ENCODE measurements at regions not wholly inside any gene's neighbourhood (a gene's known extent, or its start where the extent isn't known, plus 50 kb on each side); places are given as distances from the start of the nearest gene placed in this dataset.
A peak's percentile ranks its signal among the peaks of the same experiment; 100 is the strongest.

DNA sequence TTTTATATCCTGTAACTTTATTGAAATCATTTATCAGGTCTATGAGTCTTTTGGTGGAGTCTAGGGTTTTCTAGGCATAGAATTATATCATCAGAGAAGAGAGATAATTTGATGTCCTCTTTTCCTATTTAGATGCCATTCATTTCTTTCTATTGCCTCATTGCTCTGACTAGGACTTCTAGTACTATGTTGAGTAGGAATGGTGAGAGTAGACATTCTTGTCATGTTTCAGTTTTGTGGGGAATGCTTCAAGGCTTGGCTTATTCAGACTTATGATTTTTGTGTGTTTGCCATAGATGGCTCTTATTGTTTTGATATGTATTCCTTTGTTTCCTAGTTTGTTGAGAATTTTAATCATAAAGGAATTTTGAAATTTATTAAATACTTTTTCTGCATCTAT is 1078.3 kb downstream of the FAM181B start:
- in situ Hi-C loops (cut with MboI; ENCODE audit: low pct_unique_long_range_greater_than_20kb, low sequenced_read_pairs, unreplicated experiment), result no loop called here
- DNase-seq (ENCODE audit: low spot score), result no peak
- TF ChIP-seq CTCF (IDR thresholded peaks at IDR 0.05; ENCODE audit: extremely low read depth, insufficient read depth, missing control alignments), result no peak

DNA sequence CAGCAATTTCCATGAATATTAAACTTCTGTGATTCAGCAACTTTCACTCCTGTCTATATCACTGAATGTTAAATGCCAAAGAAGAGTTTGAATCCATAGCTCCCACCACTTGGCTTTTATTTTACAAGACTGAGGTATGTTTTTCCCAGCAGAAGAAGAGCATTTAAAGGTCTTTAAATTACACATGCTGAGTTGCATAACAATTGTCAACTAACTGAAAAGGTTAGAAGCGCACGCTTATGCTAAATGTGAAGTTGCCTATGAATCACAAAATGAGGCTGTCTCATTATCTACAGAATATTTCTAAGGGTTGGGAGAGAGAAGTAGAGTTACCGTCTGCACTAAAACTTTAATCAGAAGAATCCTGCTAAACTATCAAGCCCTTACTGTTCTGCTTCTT is 1086.3 kb downstream of the FAM181B start:
- TF ChIP-seq CTCF (IDR thresholded peaks at IDR 0.05; ENCODE audit: extremely low read depth, insufficient read depth, missing control alignments), result no peak
- in situ Hi-C loops (cut with MboI; ENCODE audit: low pct_unique_long_range_greater_than_20kb, low sequenced_read_pairs, unreplicated experiment), result loop anchor here (25.0 kb wide), 1 partner anchor 590 kb away; no protein-coding TSS in a partner anchor

DNA sequence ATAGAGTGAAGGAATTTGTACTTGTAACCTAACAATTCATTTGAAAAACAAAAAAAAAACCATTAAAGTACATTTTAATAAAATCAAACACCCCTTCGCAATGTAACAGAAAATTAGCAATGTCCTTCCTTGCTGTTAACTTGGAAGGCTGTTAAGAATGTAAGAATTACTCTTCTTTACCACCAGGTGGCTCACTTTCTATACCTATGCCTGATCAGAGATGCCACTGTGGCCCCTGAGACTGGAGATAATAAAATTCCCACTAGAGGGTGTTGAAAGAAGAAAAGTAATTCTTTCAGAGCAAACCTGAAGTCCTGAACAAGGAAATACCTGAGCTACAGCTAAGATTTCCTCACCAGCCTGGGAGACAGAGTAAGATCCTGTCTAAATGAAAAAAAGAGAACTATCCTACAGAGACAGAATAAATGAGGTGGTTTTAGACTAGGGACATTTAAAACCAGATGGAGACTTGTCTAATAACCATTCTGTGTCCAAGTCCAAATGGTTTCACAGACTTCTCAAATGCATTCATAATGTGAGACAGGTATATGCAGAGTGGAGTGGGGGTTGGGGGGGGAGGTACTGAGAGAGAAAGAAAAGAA is 1089.3 kb downstream of the FAM181B start:
- TF ChIP-seq CTCF (IDR thresholded peaks at IDR 0.05; ENCODE audit: extremely low read depth, insufficient read depth, missing control alignments), result peak; percentile 62
- peak; percentile 24 for DNase-seq (ENCODE audit: low spot score)
- in situ Hi-C loops (cut with MboI; ENCODE audit: low pct_unique_long_range_greater_than_20kb, low sequenced_read_pairs, unreplicated experiment), result loop anchor here (25.0 kb wide), 1 partner anchor 593 kb away; no protein-coding TSS in a partner anchor

More for the DNA sequence above, 1086.3 kb downstream of the FAM181B start:
- no peak for DNase-seq (ENCODE audit: low spot score)

DNA sequence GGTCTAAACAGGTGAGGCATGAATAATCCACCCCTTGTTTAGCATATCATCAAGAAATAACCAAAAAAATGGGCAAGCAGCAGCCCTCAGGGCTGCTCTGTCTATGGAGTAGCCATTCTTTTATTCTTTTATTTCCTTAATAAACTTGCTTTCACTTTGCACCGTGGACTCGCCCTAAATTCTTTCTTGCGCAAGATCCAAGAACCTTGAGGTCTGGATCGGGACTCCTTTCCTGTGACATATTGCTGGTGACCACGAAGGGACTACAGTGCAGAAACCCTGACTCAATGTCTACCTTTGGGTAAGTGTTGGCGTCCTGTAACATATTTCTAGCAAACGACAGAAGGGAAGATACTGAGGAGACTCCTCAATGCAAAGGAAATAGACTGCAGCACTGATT is 1099.2 kb downstream of the FAM181B start:
- TF ChIP-seq CTCF (IDR thresholded peaks at IDR 0.05; ENCODE audit: extremely low read depth, insufficient read depth, missing control alignments), result no peak
- DNase-seq (ENCODE audit: low spot score), result no peak

DNA sequence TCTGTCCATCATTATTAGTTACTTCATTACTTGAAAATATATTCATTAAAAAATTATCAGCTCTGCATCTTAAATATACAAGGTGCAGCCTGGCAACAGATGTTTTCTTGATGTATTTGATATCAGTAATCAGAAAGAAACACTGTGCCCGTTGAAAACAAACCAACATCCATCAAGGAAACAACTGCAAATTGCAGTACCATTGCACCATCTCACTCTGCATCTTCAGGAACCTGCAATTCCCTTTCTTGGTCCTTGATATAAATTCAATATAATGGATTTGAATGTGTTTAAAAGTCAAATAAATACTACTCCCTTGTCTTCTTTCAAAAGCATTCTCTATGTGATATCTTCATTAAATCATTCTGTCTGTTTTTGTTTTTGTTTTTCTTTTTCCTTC is 1131.2 kb downstream of the FAM181B start:
- no peak for DNase-seq (ENCODE audit: low spot score)
- no peak for TF ChIP-seq CTCF (IDR thresholded peaks at IDR 0.05; ENCODE audit: extremely low read depth, insufficient read depth, missing control alignments)
- in situ Hi-C loops (cut with MboI; ENCODE audit: low pct_unique_long_range_greater_than_20kb, low sequenced_read_pairs, unreplicated experiment), result no loop called here

More for the DNA sequence above, 1099.2 kb downstream of the FAM181B start:
- in situ Hi-C loops (cut with MboI; ENCODE audit: low pct_unique_long_range_greater_than_20kb, low sequenced_read_pairs, unreplicated experiment), result loop anchor here (25.0 kb wide), 1 partner anchor 603 kb away; no protein-coding TSS in a partner anchor

GRCh38 chr11:81596704-81597103 is 1137.0 kb downstream of the FAM181B start:
- no peak for TF ChIP-seq CTCF (IDR thresholded peaks at IDR 0.05; ENCODE audit: extremely low read depth, insufficient read depth, missing control alignments)
- in situ Hi-C loops (cut with MboI; ENCODE audit: low pct_unique_long_range_greater_than_20kb, low sequenced_read_pairs, unreplicated experiment), result no loop called here

More at GRCh38 chr11:81596704-81597103, 1137.0 kb downstream of the FAM181B start:
- no peak for DNase-seq (ENCODE audit: low spot score)

Data from GM13977 (cell line).